WTC11 (cell line): ENCODE measurements at regions not wholly inside any gene's neighbourhood (a gene's known extent, or its start where the extent isn't known, plus 50 kb on each side); places are given as distances from the start of the nearest gene placed in this dataset.

Source experiments
- MYBL2 ChIP-seq: sonication (generic); formaldehyde crosslinking; IDR thresholded peaks from 2 replicates; pipeline ENCODE4 v1.8.1; 2023; ENCODE audit warnings: mild to moderate bottlenecking, moderate library complexity, missing genetic modification reagents
- NR1H2 ChIP-seq: sonication (generic); formaldehyde crosslinking; IDR thresholded peaks from 2 replicates; pipeline ENCODE4 v1.9.0; 2021; ENCODE audit warnings: mild to moderate bottlenecking, moderate library complexity, missing genetic modification reagents
- TCF7 ChIP-seq: sonication (generic); formaldehyde crosslinking; IDR thresholded peaks from 2 replicates; pipeline ENCODE4 v1.8.0; 2022; ENCODE audit warnings: mild to moderate bottlenecking, low read depth, missing genetic modification reagents, moderate library complexity
- TEAD4 ChIP-seq: sonication (generic); formaldehyde crosslinking; IDR thresholded peaks from 2 replicates; pipeline ENCODE4 v1.8.0; 2022; ENCODE audit warnings: mild to moderate bottlenecking, missing genetic modification reagents
- ZNF138 ChIP-seq: sonication (generic); formaldehyde crosslinking; conservative IDR thresholded peaks from 2 replicates; pipeline ENCODE4 v1.8.1; 2022; ENCODE audit warnings: mild to moderate bottlenecking, moderate library complexity, missing genetic modification reagents
- TF ChIP-seq, protein P1 (sequence below): sonication (generic); formaldehyde crosslinking; IDR thresholded peaks from 2 replicates; pipeline ENCODE4 v1.8.1; 2022; ENCODE audit warnings: low read depth, missing genetic modification reagents, borderline replicate concordance
- TF ChIP-seq, protein P2 (sequence below): fragments of 200-600 bp; IDR thresholded peaks from 2 replicates; pipeline ENCODE4 v1.8.0; 2022; ENCODE audit warnings: antibody characterized with exemption
- TF ChIP-seq, protein P3 (sequence below): sonication (generic); formaldehyde crosslinking; IDR thresholded peaks from 2 replicates; pipeline ENCODE4 v1.8.1; 2023; ENCODE audit warnings: mild to moderate bottlenecking, missing genetic modification reagents, moderate library complexity

DNA sequence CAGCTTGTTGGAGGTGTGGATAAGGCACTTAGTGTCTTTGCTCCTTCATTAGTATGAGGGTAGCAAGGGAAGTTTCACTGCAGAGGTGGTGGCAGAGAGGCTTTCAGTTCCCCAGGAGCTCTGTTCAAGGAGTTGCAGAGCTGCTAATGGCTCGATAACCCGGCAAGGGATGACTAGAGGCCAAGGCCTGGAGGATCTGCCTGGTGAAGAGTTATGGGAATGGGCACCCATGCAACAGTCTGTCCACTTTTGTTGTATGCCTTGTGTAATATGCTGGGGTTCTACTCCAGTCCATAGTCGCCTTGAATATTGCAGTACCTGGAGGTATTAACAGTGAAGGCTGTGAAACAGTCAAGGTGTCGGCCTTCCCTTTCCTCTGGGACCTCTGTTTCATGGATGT lies 67.8 kb upstream of the NBDY start:
- TF ChIP-seq, protein P1, sequence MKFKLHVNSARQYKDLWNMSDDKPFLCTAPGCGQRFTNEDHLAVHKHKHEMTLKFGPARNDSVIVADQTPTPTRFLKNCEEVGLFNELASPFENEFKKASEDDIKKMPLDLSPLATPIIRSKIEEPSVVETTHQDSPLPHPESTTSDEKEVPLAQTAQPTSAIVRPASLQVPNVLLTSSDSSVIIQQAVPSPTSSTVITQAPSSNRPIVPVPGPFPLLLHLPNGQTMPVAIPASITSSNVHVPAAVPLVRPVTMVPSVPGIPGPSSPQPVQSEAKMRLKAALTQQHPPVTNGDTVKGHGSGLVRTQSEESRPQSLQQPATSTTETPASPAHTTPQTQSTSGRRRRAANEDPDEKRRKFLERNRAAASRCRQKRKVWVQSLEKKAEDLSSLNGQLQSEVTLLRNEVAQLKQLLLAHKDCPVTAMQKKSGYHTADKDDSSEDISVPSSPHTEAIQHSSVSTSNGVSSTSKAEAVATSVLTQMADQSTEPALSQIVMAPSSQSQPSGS (CRISPR knock-in tag) = no peak
- TF ChIP-seq, protein P2, sequence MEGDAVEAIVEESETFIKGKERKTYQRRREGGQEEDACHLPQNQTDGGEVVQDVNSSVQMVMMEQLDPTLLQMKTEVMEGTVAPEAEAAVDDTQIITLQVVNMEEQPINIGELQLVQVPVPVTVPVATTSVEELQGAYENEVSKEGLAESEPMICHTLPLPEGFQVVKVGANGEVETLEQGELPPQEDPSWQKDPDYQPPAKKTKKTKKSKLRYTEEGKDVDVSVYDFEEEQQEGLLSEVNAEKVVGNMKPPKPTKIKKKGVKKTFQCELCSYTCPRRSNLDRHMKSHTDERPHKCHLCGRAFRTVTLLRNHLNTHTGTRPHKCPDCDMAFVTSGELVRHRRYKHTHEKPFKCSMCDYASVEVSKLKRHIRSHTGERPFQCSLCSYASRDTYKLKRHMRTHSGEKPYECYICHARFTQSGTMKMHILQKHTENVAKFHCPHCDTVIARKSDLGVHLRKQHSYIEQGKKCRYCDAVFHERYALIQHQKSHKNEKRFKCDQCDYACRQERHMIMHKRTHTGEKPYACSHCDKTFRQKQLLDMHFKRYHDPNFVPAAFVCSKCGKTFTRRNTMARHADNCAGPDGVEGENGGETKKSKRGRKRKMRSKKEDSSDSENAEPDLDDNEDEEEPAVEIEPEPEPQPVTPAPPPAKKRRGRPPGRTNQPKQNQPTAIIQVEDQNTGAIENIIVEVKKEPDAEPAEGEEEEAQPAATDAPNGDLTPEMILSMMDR = no peak
- TF ChIP-seq TEAD4 (CRISPR knock-in tag) (no peak), TCF7 (CRISPR knock-in tag) (no peak), MYBL2 (CRISPR knock-in tag) (no peak), NR1H2 (no peak), ZNF138 (CRISPR knock-in tag) (no peak)
- TF ChIP-seq, protein P3, sequence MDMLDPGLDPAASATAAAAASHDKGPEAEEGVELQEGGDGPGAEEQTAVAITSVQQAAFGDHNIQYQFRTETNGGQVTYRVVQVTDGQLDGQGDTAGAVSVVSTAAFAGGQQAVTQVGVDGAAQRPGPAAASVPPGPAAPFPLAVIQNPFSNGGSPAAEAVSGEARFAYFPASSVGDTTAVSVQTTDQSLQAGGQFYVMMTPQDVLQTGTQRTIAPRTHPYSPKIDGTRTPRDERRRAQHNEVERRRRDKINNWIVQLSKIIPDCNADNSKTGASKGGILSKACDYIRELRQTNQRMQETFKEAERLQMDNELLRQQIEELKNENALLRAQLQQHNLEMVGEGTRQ (CRISPR knock-in tag) = no peak
